ENCODE measurements at regions not wholly inside any gene's neighbourhood (a gene's known extent, or its start where the extent isn't known, plus 50 kb on each side); places are given as distances from the start of the nearest gene placed in this dataset.
"Not testable (repeated sequence)": the region's sequence is repeated elsewhere in the genome, so short reads cannot be mapped to it uniquely, and the experiment has no call there.

- no peak for DNase-seq (ENCODE audit: low read depth)
- TF ChIP-seq, protein P1, sequence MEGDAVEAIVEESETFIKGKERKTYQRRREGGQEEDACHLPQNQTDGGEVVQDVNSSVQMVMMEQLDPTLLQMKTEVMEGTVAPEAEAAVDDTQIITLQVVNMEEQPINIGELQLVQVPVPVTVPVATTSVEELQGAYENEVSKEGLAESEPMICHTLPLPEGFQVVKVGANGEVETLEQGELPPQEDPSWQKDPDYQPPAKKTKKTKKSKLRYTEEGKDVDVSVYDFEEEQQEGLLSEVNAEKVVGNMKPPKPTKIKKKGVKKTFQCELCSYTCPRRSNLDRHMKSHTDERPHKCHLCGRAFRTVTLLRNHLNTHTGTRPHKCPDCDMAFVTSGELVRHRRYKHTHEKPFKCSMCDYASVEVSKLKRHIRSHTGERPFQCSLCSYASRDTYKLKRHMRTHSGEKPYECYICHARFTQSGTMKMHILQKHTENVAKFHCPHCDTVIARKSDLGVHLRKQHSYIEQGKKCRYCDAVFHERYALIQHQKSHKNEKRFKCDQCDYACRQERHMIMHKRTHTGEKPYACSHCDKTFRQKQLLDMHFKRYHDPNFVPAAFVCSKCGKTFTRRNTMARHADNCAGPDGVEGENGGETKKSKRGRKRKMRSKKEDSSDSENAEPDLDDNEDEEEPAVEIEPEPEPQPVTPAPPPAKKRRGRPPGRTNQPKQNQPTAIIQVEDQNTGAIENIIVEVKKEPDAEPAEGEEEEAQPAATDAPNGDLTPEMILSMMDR (IDR thresholded peaks at IDR 0.05; ENCODE audit: control insufficient read depth, extremely low read depth, insufficient read depth) = no peak
- no peak overlapping the region for H3K4me3 ChIP-seq (ENCODE audit: low read depth, low read length)
Measured at GRCh38 chr12:31813305-31813704, 84.5 kb upstream of the AMN1 start.

DNA sequence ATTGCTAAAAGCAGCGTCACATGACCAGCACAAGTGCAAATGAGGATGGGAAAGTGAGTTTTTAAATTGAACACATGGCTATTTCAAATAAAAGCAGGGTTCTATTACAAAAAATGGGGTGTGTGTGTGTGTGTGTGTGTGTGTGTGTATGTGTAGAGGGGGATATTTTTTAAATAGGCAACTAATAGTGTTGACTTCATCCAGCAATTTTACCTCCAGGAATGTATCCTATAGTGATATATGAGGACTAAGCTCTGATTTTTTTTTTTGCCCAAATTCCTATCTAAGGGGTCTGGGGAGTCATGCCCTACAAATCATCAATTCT, 78.9 kb upstream of the AMN1 start:
- TF ChIP-seq, protein P1 (IDR thresholded peaks at IDR 0.05; ENCODE audit: control insufficient read depth, extremely low read depth, insufficient read depth) = no peak
- no peak for DNase-seq (ENCODE audit: low read depth)
- no peak overlapping the region for H3K4me3 ChIP-seq (ENCODE audit: low read depth, low read length)

GRCh38 chr12:31807081-31807772, 78.4 kb upstream of the AMN1 start:
- H3K4me3 ChIP-seq (ENCODE audit: low read depth, low read length); DNase-seq (ENCODE audit: low read depth): not testable (repeated sequence)

DNA sequence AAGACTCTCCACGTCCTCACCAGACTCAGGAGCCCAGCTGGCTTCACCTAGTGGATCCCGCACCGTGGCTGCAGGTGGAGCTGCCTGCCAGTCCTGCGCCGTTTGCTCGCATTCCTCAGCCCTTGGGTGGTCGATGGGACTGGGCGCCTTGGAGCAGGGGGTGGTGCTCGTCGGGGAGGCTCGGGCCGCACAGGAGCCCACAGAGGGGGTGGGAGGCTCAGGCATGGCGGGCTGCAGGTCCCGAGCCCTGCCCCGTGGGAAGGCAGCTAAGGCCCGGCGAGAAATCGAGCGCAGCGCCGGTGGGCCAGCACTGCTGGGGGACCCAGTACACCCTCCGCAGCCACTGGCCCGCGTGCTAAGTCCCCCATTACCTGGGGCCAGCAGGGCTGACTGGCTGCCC, 76.9 kb upstream of the AMN1 start:
- not testable (repeated sequence) for DNase-seq (ENCODE audit: low read depth); H3K4me3 ChIP-seq (ENCODE audit: low read depth, low read length)

- DNase-seq (ENCODE audit: low read depth); H3K4me3 ChIP-seq (ENCODE audit: low read depth, low read length): not testable (repeated sequence)
Measured at GRCh38 chr12:31804707-31805106, 75.9 kb upstream of the AMN1 start.

DNA sequence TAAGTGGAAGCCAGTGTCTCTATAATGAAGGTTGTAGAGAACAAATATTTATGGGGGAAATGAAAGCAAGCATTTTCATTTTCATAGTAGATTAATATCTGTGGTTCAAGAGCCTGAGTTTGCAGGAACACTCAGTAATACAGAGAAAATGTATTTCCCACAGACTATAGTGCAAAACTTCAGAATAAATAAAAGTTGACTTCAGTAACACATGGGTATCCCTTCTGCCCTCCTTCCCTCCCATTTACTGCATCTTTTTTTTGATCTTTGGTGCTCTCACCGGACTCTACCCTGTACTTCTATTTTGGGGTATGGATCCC, 75.3 kb upstream of the AMN1 start:
- TF ChIP-seq, protein P1 (IDR thresholded peaks at IDR 0.05; ENCODE audit: control insufficient read depth, extremely low read depth, insufficient read depth) = no peak
- no peak for DNase-seq (ENCODE audit: low read depth)
- H3K4me3 ChIP-seq (ENCODE audit: low read depth, low read length) = no peak overlapping the region

GRCh38 chr12:31803306-31804184, 74.7 kb upstream of the AMN1 start:
- no peak overlapping the region for H3K4me3 ChIP-seq (ENCODE audit: low read depth, low read length)
- DNase-seq (ENCODE audit: low read depth) = no peak
- TF ChIP-seq, protein P1 (IDR thresholded peaks at IDR 0.05; ENCODE audit: control insufficient read depth, extremely low read depth, insufficient read depth) = no peak

- no peak for DNase-seq (ENCODE audit: low read depth)
- H3K4me3 ChIP-seq (ENCODE audit: low read depth, low read length) = no peak overlapping the region
- TF ChIP-seq, protein P1 (IDR thresholded peaks at IDR 0.05; ENCODE audit: control insufficient read depth, extremely low read depth, insufficient read depth) = no peak
Measured at GRCh38 chr12:31801872-31802271, 73.1 kb upstream of the AMN1 start.
